DOHH2 (cell line): ENCODE measurements at regions not wholly inside any gene's neighbourhood (a gene's known extent, or its start where the extent isn't known, plus 50 kb on each side); places are given as distances from the start of the nearest gene placed in this dataset.

Experiments
- H3F3A ChIP-seq: fragments of 200-600 bp; sonication (generic), shearing (Covaris generic); 2 replicates; pipeline ENCODE4 v1.6.0; 2016; ENCODE audit warnings: antibody characterized with exemption, mild to moderate bottlenecking; ENCODE audit not compliant: control insufficient read depth, insufficient read depth
- H3K27ac ChIP-seq: fragments of 200-600 bp; sonication (generic); 2 replicates; pipeline ENCODE4 v1.5.1; 2014; ENCODE audit warnings: low read depth, mild to moderate bottlenecking, low read length, moderate library complexity
- H3K27me3 ChIP-seq: fragments of 200-600 bp; sonication (generic); 2 replicates; pipeline ENCODE4 v1.6.1; 2014; ENCODE audit warnings: mild to moderate bottlenecking, low read length, mixed read lengths; ENCODE audit not compliant: control insufficient read depth
- H3K36me3 ChIP-seq: fragments of 200-600 bp; sonication (generic); 2 replicates; pipeline ENCODE4 v1.6.1; 2014; ENCODE audit warnings: mild to moderate bottlenecking, low read length, moderate library complexity, mixed read lengths; ENCODE audit not compliant: control insufficient read depth
- H3K4me1 ChIP-seq: fragments of 200-600 bp; sonication (generic); 2 replicates; pipeline ENCODE4 v1.6.1; 2014; ENCODE audit warnings: mild to moderate bottlenecking, low read length, mixed read lengths; ENCODE audit not compliant: control insufficient read depth
- H3K4me2 ChIP-seq: fragments of 200-600 bp; sonication (generic); 2 replicates; pipeline ENCODE4 v1.6.0; 2014; ENCODE audit warnings: mild to moderate bottlenecking, low read length, moderate library complexity
- H3K4me3 ChIP-seq: fragments of 200-600 bp; sonication (generic); 2 replicates; pipeline ENCODE4 v1.5.1; 2014; ENCODE audit warnings: mild to moderate bottlenecking, low read length, mixed read lengths
- H3K79me2 ChIP-seq: fragments of 200-600 bp; sonication (generic); 2 replicates; pipeline ENCODE4 v1.6.1; 2014; ENCODE audit warnings: mild to moderate bottlenecking, low read length, mixed read lengths; ENCODE audit not compliant: control insufficient read depth
- H3K9me2 ChIP-seq: fragments of 200-600 bp; sonication (generic); replicated peaks from 2 replicates; pipeline ENCODE4 v1.6.1; 2014; ENCODE audit warnings: mild to moderate bottlenecking, low read length, mixed read lengths; ENCODE audit not compliant: control insufficient read depth
- H3K9me3 ChIP-seq: fragments of 200-600 bp; sonication (generic); 2 replicates; pipeline ENCODE4 v1.6.1; 2014; ENCODE audit warnings: antibody characterized with exemption, low read length, mixed read lengths; ENCODE audit not compliant: control insufficient read depth, insufficient read depth
- H4K20me1 ChIP-seq: fragments of 200-600 bp; sonication (generic); 2 replicates; pipeline ENCODE4 v1.6.0; 2014; ENCODE audit warnings: low read depth, mild to moderate bottlenecking, antibody characterized with exemption, low read length, moderate library complexity; ENCODE audit not compliant: control insufficient read depth, insufficient read depth
- CTCF ChIP-seq: fragments of 200-600 bp; sonication (generic); IDR thresholded peaks from one replicate; pipeline ENCODE4 v1.5.1; 2014; ENCODE audit warnings: antibody characterized with exemption, mild to moderate bottlenecking, low read depth, low read length; ENCODE audit not compliant: poor library complexity, severe bottlenecking
- EZH2phosphoT487 ChIP-seq: fragments of 200-600 bp; sonication (generic); IDR thresholded peaks from 2 replicates; pipeline ENCODE4 v1.6.1; 2017; ENCODE audit warnings: borderline replicate concordance, mild to moderate bottlenecking, antibody characterized with exemption, low read length, moderate library complexity, mixed read lengths

- Histone ChIP-seq H3K9me2 (no peaks in the 10 kb centered on the region), H3K27ac (no peak overlapping the region), H3K4me2 (no peak overlapping the region), H3K36me3 (no peaks in the 10 kb centered on the region), H4K20me1 (no peaks in the 10 kb centered on the region), H3K79me2 (no peaks in the 10 kb centered on the region), H3K27me3 (no peaks in the 10 kb centered on the region), H3K9me3 (no peaks in the 10 kb centered on the region), H3F3A (no peaks in the 10 kb centered on the region), H3K4me1 (no peaks in the 10 kb centered on the region), H3K4me3 (no peak overlapping the region)
- TF ChIP-seq CTCF: no peak
- TF ChIP-seq EZH2phosphoT487: no peak
These were observed 499.9 kb downstream of the TBL1XR1 start for GRCh38 chr3:176697284-176697889.

GRCh38 chr3:176696816-176697215 is 500.5 kb downstream of the TBL1XR1 start:
- Histone ChIP-seq H4K20me1 (no peaks in the 10 kb centered on the region), H3K4me3 (no peak overlapping the region), H3K36me3 (no peaks in the 10 kb centered on the region), H3K79me2 (no peaks in the 10 kb centered on the region), H3K27me3 (no peaks in the 10 kb centered on the region), H3K9me2 (no peaks in the 10 kb centered on the region), H3K4me1 (no peaks in the 10 kb centered on the region), H3F3A (no peaks in the 10 kb centered on the region), H3K9me3 (no peaks in the 10 kb centered on the region), H3K4me2 (no peak overlapping the region), H3K27ac (no peak overlapping the region)
- no peak for TF ChIP-seq EZH2phosphoT487
- no peak for TF ChIP-seq CTCF

- Histone ChIP-seq H3K4me3 (no peak overlapping the region), H3K27ac (no peak overlapping the region), H3K27me3 (no peaks in the 10 kb centered on the region), H3F3A (no peaks in the 10 kb centered on the region), H3K4me1 (no peaks in the 10 kb centered on the region), H3K79me2 (no peaks in the 10 kb centered on the region), H3K9me3 (no peaks in the 10 kb centered on the region), H4K20me1 (no peaks in the 10 kb centered on the region), H3K36me3 (no peaks in the 10 kb centered on the region), H3K9me2 (no peaks in the 10 kb centered on the region), H3K4me2 (no peak overlapping the region)
- TF ChIP-seq EZH2phosphoT487: no peak
- TF ChIP-seq CTCF: no peak
These were observed 504.1 kb downstream of the TBL1XR1 start for GRCh38 chr3:176692966-176693785.
